Fibroblast of lung (primary cell): ENCODE measurements at regions not wholly inside any gene's neighbourhood (a gene's known extent, or its start where the extent isn't known, plus 50 kb on each side); places are given as distances from the start of the nearest gene placed in this dataset.

Experiments
- EZH2 ChIP-seq: IDR thresholded peaks from 2 replicates; pipeline ENCODE4 v1.5.1; 2012; ENCODE audit warnings: low read length, control low read depth, mild to moderate bottlenecking; ENCODE audit errors: missing control alignments
- TF ChIP-seq, protein P1 (sequence below), 2 donors: IDR thresholded peaks in 1 of 2; conservative IDR thresholded peaks in 1 of 2; 1 replicate in 1 of 2; 2 replicates in 1 of 2; pipeline ENCODE4 v1.5.1; 2011 to 2012; ENCODE audit warnings: low read length in 2 of 2, control low read depth in 1 of 2, inconsistent platforms in 1 of 2, low read depth in 1 of 2, mild to moderate bottlenecking in 1 of 2

DNA sequence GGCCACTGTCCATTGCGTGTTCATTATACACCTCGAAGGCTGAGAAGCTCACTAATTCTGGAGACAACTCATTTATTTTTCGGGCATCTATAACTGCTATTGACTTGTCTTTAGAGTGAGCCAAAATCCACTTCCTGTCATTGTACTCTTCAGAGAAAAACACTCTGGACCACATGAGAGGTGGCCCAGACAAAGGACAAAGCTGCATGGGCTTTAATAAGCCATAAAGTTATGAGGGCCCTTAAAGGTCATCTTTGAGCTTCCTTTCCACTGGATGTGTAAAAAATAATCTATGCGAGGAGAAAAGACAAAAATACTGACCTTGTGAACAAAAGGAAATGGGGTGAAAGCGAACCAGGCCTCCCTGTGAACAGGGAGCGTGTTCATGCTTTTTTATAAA is 63.5 kb upstream of the ZC3H12C start:
- TF ChIP-seq, protein P1, sequence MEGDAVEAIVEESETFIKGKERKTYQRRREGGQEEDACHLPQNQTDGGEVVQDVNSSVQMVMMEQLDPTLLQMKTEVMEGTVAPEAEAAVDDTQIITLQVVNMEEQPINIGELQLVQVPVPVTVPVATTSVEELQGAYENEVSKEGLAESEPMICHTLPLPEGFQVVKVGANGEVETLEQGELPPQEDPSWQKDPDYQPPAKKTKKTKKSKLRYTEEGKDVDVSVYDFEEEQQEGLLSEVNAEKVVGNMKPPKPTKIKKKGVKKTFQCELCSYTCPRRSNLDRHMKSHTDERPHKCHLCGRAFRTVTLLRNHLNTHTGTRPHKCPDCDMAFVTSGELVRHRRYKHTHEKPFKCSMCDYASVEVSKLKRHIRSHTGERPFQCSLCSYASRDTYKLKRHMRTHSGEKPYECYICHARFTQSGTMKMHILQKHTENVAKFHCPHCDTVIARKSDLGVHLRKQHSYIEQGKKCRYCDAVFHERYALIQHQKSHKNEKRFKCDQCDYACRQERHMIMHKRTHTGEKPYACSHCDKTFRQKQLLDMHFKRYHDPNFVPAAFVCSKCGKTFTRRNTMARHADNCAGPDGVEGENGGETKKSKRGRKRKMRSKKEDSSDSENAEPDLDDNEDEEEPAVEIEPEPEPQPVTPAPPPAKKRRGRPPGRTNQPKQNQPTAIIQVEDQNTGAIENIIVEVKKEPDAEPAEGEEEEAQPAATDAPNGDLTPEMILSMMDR (conservative IDR thresholded peaks at IDR 0.05 in 1 of 2, IDR thresholded peaks at IDR 0.05 in 1 of 2; ENCODE audit: low read depth in 1 of 2, low read length in 2 of 2) = no peak
- TF ChIP-seq EZH2 = no peak
